ENCODE measurements at regions not wholly inside any gene's neighbourhood (a gene's known extent, or its start where the extent isn't known, plus 50 kb on each side); places are given as distances from the start of the nearest gene placed in this dataset.

DNA sequence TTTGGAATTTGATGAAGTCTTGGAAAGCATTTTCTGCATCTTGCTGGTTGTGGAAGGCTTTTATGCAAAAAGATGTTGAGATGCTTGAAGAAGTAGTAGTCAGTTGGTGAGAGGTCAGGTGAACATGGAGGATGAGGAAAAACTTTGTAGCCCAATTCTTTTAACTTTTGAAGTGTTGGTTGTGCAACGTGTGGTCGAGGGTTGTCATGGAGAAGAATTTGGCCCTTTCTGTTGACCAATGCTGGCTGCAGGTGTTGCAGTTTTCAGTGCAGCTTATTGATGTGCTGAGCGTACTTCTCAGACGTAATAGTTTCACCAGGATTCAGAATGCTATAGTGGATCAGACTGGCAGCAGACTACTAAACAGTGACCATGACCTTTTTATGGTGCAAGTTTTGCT lies 508.4 kb upstream of the MAP2 start:
- TF ChIP-seq ELF4 (IDR thresholded peaks at IDR 0.05) (no peak), HDGF (IDR thresholded peaks at IDR 0.05; ENCODE audit: borderline replicate concordance) (no peak), PKNOX1 (IDR thresholded peaks at IDR 0.05) (no peak), FOXA1 (IDR thresholded peaks at IDR 0.05) (no peak), LEF1 (IDR thresholded peaks at IDR 0.05; ENCODE audit: borderline replicate concordance) (no peak), TARDBP (IDR thresholded peaks at IDR 0.05) (no peak), SUZ12 (IDR thresholded peaks at IDR 0.05) (no peak), FOXM1 (IDR thresholded peaks at IDR 0.05; ENCODE audit: borderline replicate concordance) (no peak), BHLHE40 (IDR thresholded peaks at IDR 0.05; ENCODE audit: borderline replicate concordance) (no peak), FOXK2 (IDR thresholded peaks at IDR 0.05) (no peak)
